ENCODE measurements at regions not wholly inside any gene's neighbourhood (a gene's known extent, or its start where the extent isn't known, plus 50 kb on each side); places are given as distances from the start of the nearest gene placed in this dataset.

DNA sequence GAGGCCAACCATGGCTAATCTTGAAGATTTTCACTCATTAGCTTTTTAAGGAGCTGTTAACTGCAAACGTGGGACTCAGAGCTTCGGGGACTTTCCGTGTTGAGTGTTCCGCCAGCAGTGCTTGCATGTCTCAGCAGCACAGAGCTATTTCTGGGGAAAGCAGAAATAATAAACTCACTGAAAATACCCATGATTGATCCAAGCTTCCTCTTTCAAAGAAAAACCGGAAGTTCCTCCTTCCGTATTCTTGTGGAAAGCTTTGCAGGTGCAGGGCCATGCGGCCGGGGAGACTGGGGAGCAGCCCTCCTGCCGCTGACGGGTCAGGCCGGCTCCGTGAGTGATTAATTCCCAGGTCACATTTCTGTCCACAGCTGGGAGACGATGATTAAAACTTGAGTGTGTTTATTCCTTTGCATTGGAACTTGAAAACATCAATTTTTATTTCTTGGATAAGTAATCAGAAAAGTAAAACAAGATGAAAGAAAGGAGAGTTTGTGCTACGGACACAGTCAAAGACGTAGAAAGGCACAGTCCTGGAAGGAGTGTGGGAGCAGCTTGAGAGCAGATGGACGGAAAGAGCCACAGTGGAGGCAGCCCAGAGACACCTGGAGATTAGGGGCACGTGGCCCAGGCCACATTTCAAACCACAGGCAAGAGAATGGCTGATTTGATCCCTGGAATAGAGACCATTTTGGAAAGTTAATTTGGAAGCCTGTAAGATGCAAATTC is 54.2 kb upstream of the CTDP1 start:
- DNase-seq (ENCODE audit: low spot score in 2 of 2) = no peak
- FAIRE-seq = no peak

DNA sequence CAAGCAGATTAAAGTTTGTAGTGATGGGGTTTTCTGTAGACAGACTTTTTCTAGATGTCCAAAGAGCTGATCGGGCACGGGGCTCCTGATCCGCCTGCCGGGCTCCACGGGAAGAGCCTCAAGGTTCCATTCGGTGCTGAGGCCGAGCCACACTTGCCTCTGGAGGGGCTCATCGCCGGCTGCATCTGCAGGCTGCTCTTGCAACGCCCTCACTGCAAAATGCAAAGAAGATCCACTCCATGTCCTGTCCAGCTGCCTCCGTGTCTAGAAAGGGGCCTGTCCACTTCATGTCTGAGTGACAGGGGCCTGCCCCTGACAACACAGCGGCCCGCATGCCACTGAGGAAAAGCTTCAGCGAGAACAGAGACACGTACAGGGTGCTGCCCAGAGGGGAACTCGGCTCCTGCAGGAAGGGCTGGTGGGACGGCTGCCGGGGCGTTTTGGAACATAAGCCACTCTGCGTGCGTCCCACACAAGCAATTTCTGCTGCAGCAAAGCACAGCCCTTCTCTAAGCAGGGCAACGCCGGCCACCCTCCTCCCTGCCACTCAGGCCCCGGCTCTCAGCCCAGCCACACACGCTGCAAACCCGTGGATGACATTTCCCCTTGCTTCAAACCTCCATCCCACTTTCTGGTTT is 53.6 kb upstream of the CTDP1 start:
- FAIRE-seq (no peak), DNase-seq (ENCODE audit: low spot score in 2 of 2) (no peak)

DNA sequence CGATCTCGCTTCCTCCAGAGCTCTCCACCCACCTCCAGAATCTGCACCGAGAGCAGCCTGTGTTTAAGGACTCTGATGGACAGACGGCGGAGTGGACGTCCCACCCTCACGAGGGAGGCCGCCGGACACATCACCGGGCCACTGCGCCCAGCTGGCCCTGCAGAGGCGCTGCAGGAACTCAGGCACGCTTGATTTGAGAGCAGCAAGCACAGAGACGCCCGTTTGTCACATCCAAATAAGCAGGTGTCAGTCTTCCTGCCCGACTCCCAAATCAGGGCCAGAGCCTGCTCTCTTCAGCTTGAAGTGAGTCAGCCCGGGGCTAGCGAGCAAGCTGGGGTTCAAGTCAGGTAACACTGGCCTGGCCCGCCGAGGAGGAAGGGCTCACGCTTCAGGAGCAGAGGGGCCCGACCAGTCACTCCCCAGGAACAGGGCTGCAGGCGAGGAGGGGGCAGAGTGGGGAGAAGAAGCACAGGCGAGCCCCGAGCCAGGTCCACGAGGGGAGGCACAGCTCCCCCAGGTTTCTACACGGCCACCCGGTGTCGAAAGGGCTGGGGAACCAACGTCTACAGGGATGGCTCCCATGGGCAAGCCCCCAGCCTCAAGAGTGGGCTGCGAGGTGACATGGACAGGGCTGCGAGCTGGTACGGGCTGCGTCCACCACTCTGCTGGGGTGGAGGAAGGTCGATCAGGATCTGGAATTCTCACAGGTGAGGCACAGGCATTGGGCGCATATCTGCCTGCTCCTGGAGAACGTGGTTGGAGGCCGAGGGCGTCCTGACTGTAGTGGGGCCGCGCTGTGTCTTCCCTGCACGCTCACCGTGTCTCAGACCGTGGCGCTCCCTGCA is 52.5 kb upstream of the CTDP1 start:
- no peak for DNase-seq (ENCODE audit: low spot score in 2 of 2)
- no peak for FAIRE-seq

DNA sequence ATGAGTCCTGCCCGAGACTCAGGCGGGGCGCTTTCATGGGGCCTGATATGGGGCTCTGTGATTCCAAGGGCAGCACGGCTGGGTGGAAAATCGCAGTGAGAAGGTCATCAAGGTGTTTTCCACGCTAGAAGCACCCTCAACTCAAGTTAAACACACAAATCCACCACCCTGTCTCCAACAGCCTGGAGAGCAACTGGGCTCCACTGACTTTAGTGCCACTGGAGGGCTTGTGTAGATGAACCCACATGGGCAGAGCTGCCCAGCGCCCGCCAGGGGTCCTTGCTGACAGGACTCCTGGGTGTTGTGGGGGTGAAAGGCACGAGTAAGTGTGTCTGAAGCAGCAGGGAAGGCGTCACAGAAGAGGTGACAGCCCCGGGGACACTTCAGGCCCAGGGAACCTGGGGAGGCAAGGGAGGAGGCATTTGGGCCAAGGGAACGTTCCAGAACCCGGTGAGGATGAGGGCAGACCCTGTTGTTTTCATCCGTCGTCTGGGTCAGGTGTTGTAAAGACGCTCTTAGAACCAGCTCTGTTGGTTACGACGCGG is 51.8 kb upstream of the CTDP1 start:
- FAIRE-seq (no peak), DNase-seq (ENCODE audit: low spot score in 2 of 2) (no peak)

DNA sequence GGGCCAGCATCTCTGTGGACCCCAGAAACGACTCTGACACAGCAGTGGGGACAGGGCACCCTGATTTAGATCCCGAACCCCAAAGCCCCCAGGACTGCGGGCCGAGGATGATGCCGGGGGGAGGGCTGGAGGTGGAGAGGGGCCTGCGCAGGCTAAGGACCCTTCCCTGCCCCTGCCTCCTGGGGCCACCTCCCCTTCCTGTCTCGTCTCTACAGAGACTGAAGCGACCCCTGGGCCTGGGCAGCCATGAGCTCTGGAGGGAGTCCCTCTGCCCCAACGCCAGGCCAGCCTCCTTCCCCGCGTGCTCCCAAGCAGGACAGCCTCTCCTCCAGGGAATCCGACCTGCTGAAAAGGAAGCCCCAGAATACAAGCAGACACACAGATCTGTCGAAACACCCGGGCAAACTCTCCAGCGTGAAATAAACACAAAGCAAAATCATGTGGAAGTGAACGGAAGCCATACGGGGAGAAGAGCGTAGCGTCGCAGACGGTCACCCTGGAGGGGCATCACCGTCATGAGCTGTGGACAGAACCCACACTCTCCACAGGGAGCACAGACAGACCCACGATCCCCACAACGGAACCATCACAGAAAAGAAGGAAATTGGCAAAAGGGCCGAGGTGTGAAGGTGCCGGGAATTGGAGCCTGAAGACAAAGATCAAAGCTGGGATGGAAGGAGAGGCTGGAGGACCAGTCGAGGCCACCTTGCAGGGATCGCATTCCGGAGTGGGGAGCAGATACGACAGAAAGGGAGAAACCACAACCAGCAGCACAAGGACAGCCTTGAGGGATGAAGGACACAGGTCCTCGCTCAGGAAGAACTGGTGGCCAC is 51.0 kb upstream of the CTDP1 start:
- DNase-seq (ENCODE audit: low spot score in 2 of 2) (no peak), FAIRE-seq (no peak)

DNA sequence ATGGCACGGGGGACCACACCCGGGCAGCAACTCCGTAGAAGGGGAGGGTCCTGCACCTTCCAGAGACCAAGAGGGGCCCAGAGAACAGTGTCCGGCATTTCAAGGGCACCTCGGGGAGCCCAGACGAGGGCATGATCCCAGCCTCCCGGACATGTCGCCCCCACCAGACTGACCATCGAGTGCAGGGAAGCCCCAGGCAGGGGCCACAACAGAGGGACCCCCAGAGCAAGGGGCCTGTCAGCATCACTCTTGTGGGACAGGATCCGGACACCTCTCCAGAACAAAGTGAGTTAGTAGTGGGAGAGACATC is 50.4 kb upstream of the CTDP1 start:
- DNase-seq (ENCODE audit: low spot score in 2 of 2) (no peak), FAIRE-seq (no peak)

DNA sequence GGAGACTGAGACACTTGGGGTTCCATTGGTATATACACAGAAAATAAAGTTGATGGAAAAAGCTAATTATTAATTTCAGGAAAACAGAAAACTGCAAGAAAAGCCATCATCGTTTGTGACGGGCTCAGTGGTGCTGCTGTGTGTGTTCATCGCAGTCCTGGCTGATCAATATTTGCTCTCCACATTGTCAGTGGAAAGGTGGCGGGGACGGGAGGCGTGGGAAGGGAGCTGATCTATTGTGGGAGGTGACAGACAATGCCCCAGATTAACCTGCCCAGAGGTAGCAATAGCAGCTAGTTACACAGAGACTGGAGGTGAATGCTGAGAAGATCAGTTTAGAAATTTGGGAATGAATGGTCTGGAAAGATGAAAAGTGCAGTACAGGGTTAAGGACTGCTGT is 50.0 kb upstream of the CTDP1 start:
- DNase-seq (ENCODE audit: low spot score in 2 of 2) (no peak), FAIRE-seq (no peak)

Data from frontal cortex (tissue), 3 donors.